Heart left ventricle (tissue), 16 donors: ENCODE measurements at regions not wholly inside any gene's neighbourhood (a gene's known extent, or its start where the extent isn't known, plus 50 kb on each side); places are given as distances from the start of the nearest gene placed in this dataset.

ENCODE experiments used
- ATAC-seq, 4 donors: fragments of 200-7000 bp; cut with Tn5 transposase; one replicate each; pipeline ENCODE4 v1.9.1; 2020 to 2022; ENCODE audit warnings: moderate library complexity in 4 of 4, mild to moderate bottlenecking in 3 of 4, moderate number of reproducible peaks in 1 of 4
- DNase-seq, 5 donors: peaks; one replicate each; pipeline ENCODE4 v3.0.0-alpha.2; 2020
- H3K27ac ChIP-seq, 12 donors: fragments of 200-600 bp; sonication (generic) in 4 of 12; one replicate each; pipeline versions ENCODE4 v1.5.0 to v1.8.0; 2016 to 2022; ENCODE audit warnings: mild to moderate bottlenecking in 2 of 12
- H3K27me3 ChIP-seq, 9 donors: fragments of 200-600 bp; sonication (generic) in 2 of 9; one replicate each; pipeline versions ENCODE4 v1.5.1 to v1.8.0; 2016 to 2022; ENCODE audit warnings: mild to moderate bottlenecking in 3 of 9
- H3K36me3 ChIP-seq, 9 donors: fragments of 200-600 bp; sonication (generic) in 2 of 9; one replicate each; pipeline versions ENCODE4 v1.5.0 to v1.8.0; 2018 to 2022; ENCODE audit warnings: mild to moderate bottlenecking in 2 of 9
- H3K4me1 ChIP-seq, 12 donors: fragments of 200-600 bp; sonication (generic) in 4 of 12; one replicate each; pipeline versions ENCODE4 v1.5.0 to v1.8.0; 2016 to 2022; ENCODE audit warnings: mild to moderate bottlenecking in 3 of 12
- H3K4me3 ChIP-seq, 12 donors: fragments of 200-600 bp; sonication (generic) in 4 of 12; one replicate each; pipeline versions ENCODE4 v1.5.0 to v1.8.0; 2017 to 2022; ENCODE audit warnings: mild to moderate bottlenecking in 9 of 12, moderate library complexity in 4 of 12
- H3K9me3 ChIP-seq, 12 donors: fragments of 200-600 bp; sonication (generic) in 4 of 12; one replicate each; pipeline versions ENCODE4 v1.5.0 to v1.8.0; 2016 to 2022; ENCODE audit warnings: mild to moderate bottlenecking in 1 of 12
- CTCF ChIP-seq, 12 donors: fragments of 200-600 bp; sonication (generic) in 4 of 12; IDR thresholded peaks; one replicate each; pipeline versions ENCODE4 v1.5.0 to v1.8.0; 2018 to 2022; ENCODE audit warnings: antibody characterized with exemption in 12 of 12, mild to moderate bottlenecking in 5 of 12
- POLR2A ChIP-seq, 2 donors: fragments of 450-650 bp; IDR thresholded peaks; one replicate each; pipeline ENCODE4 v1.6.1; 2017; ENCODE audit warnings: antibody characterized with exemption in 2 of 2, mild to moderate bottlenecking in 2 of 2, moderate library complexity in 2 of 2
- WGBS, 4 donors: extraction: QIAGEN DNeasy Blood & Tissue Kit in 2 of 4; methylation state at CpG; one replicate each; pipeline versions ENCODE4 v1.1.5 to v1.1.7; 2013 to 2018; 5-methylcytosine and 5-hydroxymethylcytosine counted together
- intact Hi-C, 10 donors: fragments of 100-400 bp; cut with DNase I; formaldehyde crosslinking; loops; one replicate each; pipeline versions ENCODE4 v1.11.1 to v1.14.2; 2022
- donor health status: ischemic (EF 13 %, LVEDD 7.1; RV severe dilation, severe dysfunction).
- donor health status: healthy with polysubstance abuse.
- donor health status: DM: no; HTN: yes; CAD: no.
- donor health status: DM: no; HTN: no; CAD: no.
- donor health status: ischemic (EF 25% LVEDD 6.9; RV normal size, moderate dysfunction).
- donor health status: ischemic (EF 25% LVEDD 5.7; RV mildly dilated, moderate dysfunction).
- donor health status: healthy.
- donor health status: DM: yes; HTN: yes; CAD: no.
- donor health status: ischemic (EF 35%, LVEDD 5.7; RV mildly dilated, moderate dysfunction).
- donor health status: nonischemic (EF 11% LVEDD 7.7; RV severe dilation, severe dysfunction).
- donor health status: DM: yes; HTN: yes; CAD: no.
- donor health status: PGD.
- donor health status: ischemic (EF 29% LVEDD 5.4; RV normal size, mild dysfunction).
- donor health status: nonischemic (EF 23%, LVEDD 6.1; RV moderate dilation, normal function).

GRCh38 chr6:154942770-154943169 is 52.3 kb upstream of the TIAM2 start:
- 96 to 100% (median 97%) methylated on average over 2 of the region's 2 CpGs for WGBS, 4 donors
- ATAC-seq (no peak), DNase-seq (no peak)
- H3K36me3 ChIP-seq = peaks cover 0 to 23% (median 11%) of the 10 kb centered on the region in 9 donors
- H3K4me1 ChIP-seq = no peaks in the 10 kb centered on the region
- TF ChIP-seq POLR2A (IDR thresholded peaks at IDR 0.05) (no peak), CTCF (IDR thresholded peaks at IDR 0.05) (no peak)
- intact Hi-C loops = no loop called here
- H3K27ac ChIP-seq = no peak overlapping the region
- no peaks in the 10 kb centered on the region for H3K9me3 ChIP-seq
- no peak overlapping the region for H3K4me3 ChIP-seq
- H3K27me3 ChIP-seq = no peaks in the 10 kb centered on the region

- TF ChIP-seq POLR2A (IDR thresholded peaks at IDR 0.05) = no peak
- TF ChIP-seq CTCF (IDR thresholded peaks at IDR 0.05) = no peak
- DNase-seq (no peak), ATAC-seq (no peak)
- peaks cover 0 to 23% (median 11%) of the 10 kb centered on the region in 9 donors for H3K36me3 ChIP-seq
- no peak overlapping the region for H3K4me3 ChIP-seq
- no peaks in the 10 kb centered on the region for H3K4me1 ChIP-seq
- H3K9me3 ChIP-seq = no peaks in the 10 kb centered on the region
- 88 to 96% (median 93%) methylated on average over 11 of the region's 11 CpGs for WGBS, 4 donors
- intact Hi-C loops = no loop called here
- H3K27me3 ChIP-seq = no peaks in the 10 kb centered on the region
- no peak overlapping the region for H3K27ac ChIP-seq
Observed at GRCh38 chr6:154945271-154945890, 49.7 kb upstream of the TIAM2 start.
